Caki2 (cell line): ENCODE measurements at regions not wholly inside any gene's neighbourhood (a gene's known extent, or its start where the extent isn't known, plus 50 kb on each side); places are given as distances from the start of the nearest gene placed in this dataset.
"Not testable (repeated sequence)": the region's sequence is repeated elsewhere in the genome, so short reads cannot be mapped to it uniquely, and the experiment has no call there.

Experiments used
- DNase-seq: peaks from one replicate; pipeline ENCODE4 v3.0.0-alpha.2; 2015; ENCODE audit warnings: low read depth
- in situ Hi-C: cut with HindIII; loops from 2 replicates; pipeline ENCODE4 v1.10.0; 2016; ENCODE audit warnings: low sequenced_read_pairs, low pct_unique_long_range_greater_than_20kb, mixed read lengths

DNA sequence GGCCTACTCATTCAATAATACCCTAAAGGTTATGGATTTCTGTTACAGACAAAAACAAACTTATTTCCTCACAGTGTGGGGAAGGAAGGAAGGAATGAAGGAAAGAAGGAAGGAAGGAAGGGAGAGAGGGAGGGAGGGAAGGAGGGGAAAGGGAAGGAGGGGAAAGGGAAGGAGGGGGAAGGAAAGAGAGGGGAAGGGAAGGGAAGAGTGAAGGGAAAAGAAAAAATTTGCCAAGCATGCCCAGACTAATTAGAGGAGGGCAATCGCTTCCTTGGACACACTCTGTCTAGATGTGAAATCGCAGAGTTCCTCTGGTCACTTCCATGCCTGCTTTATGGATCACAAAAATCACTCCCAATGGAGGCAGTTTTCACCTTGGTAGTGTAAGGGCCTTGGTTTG lies 570.1 kb upstream of the SOX9 start:
- DNase-seq = no peak
- in situ Hi-C loops = no loop called here

DNA sequence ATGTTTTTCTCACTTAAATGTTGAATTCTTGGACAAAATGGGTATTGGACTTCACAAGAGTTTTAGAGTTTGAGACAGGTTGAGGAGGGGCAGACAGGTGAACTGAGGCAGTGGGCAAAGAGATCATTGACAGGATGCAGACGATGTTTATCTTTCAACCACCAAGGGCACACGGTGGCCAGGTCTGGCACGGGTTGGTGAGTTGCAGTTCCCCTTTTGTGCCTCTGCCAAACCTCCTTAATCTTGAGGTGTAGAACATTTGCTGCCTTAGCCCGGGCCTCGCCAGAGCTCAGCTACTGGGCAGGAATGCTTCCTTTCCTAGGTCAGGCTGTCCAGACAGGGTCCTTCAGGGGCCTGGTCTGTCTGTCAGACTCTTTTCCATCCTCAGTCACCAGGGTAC lies 567.4 kb upstream of the SOX9 start:
- in situ Hi-C loops = no loop called here
- DNase-seq = no peak

DNA sequence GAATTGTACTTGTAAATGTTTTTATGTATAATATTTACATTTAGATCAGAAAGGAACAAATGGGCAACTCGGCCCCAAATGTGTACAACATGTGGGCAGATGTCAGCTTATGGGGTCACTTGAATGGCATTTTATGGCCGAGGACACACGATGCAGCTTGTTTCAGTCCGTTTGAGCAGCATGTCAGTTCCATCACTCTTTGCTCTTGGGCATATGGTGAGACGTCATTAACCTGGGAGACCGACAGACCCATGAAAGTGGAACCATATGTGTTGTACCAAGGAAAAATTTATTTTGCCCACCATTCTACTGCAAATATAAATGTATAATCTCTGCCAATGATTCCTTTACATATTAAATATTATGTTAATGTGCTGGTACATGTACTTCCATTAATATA lies 561.9 kb upstream of the SOX9 start:
- in situ Hi-C loops = no loop called here
- DNase-seq = no peak

DNA sequence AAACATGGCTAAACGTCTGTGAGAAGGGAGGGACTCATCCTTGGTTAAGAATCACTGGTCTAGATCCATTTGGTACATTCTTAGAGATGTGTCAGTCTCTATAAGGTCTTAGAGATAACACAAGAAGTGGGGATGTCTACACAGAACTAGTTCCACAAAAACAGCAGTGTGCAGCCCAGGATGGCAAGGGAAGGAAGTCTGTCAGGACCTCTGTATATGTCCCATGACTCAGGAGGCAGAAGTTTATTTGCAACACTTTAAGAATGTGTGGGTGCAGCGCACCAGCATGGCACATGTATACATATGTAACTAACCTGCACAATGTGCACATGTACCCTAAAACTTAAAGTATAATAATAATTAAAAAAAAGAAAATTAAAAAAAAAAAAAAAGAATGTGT lies 548.5 kb upstream of the SOX9 start:
- no peak for DNase-seq
- in situ Hi-C loops = no loop called here

DNA sequence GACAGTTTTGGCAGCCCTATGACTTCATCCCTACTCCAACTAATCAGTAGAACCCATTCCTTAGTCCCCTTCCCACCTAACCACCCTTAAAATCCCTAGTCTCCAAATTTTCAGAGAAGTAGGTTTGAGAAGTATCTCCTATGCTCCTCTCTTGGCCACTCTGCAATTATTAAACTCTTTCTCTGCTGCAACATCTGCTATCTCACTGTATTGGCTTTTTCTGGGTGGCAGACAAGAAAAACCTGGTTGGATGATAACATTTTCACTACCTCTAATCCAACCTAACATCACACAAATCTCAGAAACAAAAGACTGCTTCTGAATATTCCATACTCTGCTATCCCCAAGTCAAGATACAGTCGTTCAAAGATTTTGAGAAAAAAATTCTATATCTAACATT lies 542.4 kb upstream of the SOX9 start:
- in situ Hi-C loops = no loop called here
- DNase-seq = no peak

DNA sequence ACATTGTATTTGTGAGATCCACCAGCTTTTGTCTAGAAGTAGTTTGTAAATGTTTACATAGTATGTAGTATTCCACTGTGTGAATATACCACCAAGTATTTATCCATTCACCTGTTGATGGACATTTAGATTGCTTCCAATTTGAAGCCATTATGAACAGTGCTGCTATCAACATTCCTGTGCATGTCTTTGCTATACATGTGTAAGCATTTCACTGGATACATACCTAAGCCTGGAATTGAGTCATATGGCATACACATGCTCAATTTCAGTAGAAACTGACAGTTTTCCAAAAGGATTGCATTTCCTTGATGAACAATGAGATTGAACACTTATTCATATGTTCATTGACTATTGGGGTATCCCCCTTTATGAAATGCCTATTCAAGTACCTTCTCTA lies 540.6 kb upstream of the SOX9 start:
- in situ Hi-C loops = no loop called here
- DNase-seq = no peak

DNA sequence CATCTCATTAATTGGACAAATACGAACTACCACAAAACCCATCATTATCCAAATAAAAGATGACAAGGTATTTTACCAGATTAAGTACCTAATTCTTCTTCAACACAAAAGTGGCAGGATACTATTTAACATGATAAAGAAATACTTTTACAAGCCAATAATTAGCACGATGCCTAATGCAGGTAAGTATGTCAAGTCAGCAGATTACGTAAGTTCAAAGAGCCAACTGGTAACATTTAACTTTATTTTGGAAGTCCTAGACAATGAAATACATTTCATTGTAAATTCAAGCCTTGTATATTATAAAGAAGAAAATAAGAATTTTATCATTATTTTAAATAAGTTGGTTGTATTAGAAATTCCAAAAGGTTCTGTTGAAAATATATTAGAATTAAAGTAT lies 535.3 kb upstream of the SOX9 start:
- no peak for DNase-seq
- in situ Hi-C loops = no loop called here

DNA sequence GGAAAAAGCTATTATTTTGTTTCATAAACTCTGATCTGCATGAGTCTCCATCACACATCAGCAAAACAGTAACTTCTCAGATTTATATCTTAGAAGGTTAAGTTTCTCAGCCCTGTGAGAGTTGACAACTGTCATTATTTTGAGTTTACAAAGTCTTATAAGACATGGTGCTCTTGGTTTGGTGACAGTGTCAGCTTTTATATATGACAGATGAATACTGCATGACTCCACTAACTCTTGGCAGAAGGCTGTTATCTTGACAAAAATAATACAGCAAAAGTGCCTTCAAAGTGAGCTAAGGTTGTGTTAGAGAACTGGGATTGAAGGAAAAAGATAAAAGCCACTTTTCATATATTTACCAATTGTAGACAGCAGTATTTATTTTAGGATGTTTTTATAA lies 528.4 kb upstream of the SOX9 start:
- in situ Hi-C loops = no loop called here
- no peak for DNase-seq

DNA sequence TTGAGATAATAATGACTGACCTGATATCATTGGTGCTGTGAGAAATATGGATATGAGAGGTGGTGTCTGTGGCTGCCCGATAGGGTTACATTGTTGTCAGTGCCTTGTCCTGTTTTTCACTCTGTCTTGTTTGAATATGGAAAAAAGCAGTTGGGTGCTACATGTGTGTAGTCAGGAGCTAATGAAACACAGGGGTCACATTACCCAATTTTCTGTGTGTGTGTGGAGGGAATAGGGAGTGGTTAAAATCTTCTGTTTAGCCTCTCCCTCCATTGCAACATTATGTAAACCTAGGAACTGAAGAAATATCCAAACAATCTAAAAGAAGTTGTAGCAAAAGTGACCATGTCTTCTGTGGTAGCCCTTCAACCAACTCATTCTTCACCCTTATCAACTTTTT lies 527.7 kb upstream of the SOX9 start:
- DNase-seq = no peak
- in situ Hi-C loops = no loop called here

DNA sequence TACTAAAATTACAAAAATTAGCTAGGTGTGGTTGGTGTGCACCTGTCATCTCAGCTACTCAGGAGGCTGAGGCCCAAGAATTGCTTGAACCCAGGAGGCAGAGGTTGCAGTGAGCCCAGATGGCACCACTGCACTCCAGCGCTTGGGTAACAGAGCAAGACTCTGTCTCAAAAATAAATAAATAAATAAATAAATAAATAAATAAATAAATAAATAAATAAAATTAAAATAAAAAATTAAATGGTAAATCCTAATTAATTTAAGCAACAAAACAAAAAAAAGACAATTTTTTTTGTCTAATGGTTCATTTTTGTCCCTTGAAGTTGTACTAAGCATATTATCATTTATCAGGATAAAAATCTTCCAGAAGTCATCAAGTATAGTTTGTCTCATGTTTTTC lies 521.2 kb upstream of the SOX9 start:
- in situ Hi-C loops, DNase-seq: not testable (repeated sequence)

DNA sequence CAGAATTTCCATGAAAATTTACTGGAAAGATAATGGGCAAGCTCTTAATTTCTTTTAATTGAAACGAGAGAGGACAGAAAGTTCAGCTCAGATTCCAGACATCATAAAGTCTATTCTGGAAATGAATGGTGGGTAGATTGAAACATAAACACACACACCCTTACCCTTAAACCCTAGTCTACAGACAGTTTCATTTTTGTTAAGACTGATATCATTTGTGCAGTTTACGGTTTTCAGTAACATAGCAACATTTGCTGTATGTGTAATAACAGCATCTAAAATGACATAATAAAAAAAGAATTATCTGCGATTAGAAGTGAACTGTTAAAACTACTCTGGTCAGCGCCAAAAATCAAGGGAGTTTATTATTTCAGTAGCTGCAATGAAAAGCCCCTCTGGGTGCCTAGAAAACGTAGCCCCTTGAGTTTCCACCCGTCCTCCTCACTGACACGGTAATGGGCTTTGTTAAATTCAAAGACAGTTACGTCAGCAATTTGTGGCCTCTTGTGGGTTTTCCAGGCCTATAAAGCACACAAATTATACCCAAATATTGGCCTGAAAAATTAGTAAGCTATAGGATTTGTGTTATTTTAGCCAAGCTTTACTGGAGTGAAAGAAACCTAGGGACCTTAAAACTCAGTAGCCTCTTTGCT lies 520.6 kb upstream of the SOX9 start:
- in situ Hi-C loops = no loop called here

DNA sequence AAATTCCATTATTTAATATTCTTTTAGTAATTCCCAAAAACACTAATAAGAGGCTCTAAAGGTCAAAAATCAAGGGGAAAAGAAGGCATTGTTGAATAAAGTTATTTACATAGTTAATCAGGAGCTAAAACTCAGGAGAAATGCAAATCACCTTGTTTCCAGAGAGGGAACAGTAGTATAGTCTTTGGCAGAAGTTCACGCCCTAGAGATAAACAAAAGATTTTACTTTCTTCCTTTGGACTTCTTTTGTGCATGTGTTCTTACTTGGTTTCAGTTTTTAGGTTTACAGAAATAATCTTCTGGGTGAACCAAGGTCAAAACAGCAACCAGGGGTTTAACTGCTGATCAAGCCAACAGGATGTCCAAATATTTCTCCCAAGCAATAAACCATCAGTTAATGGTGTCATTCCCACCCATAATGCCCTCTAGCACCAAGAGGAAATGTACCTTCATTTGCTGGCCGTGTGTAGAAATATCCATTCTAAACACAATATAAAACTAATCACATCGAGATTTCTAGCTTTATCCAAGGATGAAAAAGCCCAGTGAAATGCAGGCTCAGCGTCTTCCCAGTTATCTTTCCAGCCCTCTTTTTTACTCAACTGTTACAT lies 518.8 kb upstream of the SOX9 start:
- in situ Hi-C loops = no loop called here
- no peak for DNase-seq

More for the DNA sequence above, 520.6 kb upstream of the SOX9 start:
- no peak for DNase-seq

DNA sequence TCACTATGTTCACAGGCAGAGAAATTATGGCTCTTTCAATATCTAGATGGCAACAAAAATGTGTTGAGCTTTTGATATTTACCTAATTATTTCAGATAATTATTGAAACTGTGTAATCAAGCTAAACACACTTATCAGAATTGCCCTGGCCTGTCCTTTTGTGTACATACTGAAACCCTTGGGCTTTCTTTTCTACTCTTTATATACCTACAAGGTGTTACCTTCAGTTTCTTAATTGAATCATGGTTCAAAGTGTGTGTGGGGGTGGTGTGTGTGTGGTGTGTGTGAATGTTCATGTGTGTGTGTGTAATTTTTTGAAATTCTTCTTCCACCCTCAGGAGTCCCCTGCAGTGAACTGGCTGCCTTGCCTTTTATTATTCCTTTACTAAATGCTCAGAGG lies 506.8 kb upstream of the SOX9 start:
- no peak for DNase-seq
- in situ Hi-C loops = no loop called here

DNA sequence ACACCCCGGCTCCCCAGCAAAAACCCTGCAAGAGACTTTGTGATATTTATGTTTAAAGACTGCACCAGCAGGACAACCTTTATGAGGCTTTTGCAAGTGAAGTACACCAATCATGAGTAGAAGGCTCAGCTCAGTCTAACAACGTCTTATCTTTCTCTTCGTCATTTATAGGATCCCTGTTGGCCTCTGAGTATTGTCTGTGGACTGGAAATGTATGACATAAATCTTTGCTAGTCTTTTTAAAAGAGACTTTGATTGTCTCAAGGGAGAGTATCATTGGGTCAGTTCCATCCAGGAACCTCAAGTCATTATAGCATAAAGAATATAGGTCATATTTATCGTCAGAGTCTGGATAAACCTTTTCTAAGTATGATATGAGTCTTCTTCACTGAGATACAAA lies 505.0 kb upstream of the SOX9 start:
- in situ Hi-C loops = no loop called here
- no peak for DNase-seq

DNA sequence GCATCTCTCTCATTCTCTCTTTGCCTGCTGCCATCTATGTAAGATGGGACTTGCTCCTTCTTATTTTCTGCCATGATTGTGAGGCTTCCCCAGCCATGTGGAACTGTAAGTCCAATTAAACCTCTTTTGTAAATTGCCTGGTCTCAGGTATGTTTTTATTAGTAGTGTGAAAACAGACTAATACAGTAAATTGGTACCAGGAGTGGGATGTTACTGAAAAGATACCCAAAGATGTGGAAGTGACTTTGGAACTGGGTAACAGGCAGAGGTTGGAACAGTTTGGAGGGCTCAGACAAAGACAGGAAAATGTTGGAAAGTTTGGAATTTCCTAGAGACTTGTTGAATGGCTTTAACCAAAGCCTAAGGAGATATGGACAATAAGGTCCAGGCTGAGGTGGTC lies 503.1 kb upstream of the SOX9 start:
- in situ Hi-C loops, DNase-seq: not testable (repeated sequence)

DNA sequence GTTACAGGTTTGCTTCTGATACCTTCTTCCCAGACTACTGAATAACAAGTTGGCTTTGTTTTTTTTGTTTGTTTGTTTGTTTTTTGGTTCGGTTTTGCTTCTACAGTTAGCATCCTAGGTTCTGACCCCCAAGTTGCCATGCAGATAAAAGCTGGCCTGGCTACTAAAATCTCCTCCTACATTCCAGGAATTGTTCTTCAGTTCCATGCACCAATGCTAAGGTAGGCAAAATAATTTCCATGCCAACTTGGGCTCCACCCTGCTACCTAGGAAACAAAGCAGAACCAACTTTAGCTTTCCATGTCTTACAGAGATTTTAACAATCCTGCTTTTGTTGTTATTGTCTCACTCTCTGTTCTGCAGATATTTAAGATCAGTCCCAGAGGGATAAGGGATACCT lies 495.5 kb upstream of the SOX9 start:
- no peak for DNase-seq
- in situ Hi-C loops = no loop called here

DNA sequence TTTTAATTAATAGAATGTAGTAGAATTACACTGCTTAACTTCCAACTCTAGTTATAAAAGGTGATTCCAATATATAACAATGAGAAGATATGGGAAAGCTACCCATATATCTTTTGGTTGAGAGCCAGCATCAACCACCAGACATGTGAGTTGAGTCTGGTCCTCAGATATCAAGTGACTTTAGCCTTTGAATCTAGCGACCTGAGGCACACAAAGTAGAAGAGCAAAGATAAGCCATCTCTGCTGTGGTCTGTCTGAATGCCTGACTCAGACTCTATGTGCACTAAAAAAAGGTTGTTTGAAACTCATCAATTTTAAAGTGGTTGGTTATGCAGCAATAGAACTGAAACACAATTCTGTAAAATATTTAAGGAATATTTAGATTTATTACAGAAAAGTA lies 492.5 kb upstream of the SOX9 start:
- no peak for DNase-seq
- in situ Hi-C loops = no loop called here

DNA sequence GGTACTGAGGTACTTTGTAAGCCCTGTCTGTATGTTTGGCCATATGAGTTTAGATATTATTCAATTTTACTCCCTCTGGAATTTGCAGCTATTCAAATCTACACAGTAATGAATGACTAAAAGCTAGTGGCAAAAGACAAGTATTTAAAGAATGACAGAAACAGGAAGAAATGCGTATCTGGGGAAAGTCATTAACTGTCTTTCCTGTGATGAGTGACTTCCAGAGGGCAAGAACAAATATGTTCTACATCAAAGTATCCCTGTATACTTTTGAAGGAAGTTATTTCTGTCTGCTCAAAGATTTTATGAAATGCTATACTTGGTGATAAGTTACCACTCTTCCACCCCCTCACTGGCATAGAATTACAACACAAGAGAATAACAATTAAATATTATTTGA lies 489.3 kb upstream of the SOX9 start:
- in situ Hi-C loops = no loop called here
- no peak for DNase-seq

DNA sequence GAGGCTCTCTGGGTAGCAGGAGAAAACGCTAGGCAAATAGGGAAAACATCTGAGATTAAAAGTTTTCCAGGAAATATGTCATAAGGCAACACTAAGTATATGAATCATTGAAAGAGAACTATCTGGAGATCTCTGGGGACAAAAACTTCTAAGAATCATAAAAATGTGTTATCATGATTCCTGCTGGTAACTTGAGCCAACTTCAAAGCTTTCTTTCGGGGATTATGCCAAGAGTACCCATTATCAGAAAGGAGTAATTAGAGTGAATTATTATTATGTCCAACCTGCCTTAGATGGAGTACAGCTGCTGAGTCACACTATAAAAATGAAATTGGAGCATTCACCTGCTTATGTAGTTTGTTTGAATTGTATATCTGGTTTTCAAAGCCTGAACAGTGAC lies 488.5 kb upstream of the SOX9 start:
- in situ Hi-C loops = no loop called here
- DNase-seq = peak; percentile 29

DNA sequence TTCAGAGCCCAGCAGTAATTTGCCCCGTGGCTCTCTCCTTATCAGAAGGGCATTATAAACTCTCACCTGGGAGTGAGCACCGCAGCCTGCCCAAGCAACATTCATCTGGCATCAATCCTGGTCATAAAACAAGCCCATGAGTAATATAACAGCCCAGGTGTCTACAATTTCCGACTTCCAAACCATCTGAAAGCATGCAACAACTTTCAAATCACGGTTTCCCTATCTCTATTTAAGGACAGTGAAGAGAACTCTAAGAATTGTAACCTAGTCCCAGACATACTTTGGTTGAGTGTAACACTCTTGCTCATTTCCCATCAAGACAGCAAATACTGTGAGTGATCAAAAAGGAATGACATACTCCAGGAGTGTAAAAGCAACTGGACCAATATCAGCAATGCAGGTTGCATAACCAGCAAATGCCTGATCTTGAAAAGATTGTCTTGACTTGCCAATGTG lies 487.4 kb upstream of the SOX9 start:
- DNase-seq = no peak
- in situ Hi-C loops = no loop called here
